Erythroblast (primary cell): ENCODE measurements at regions not wholly inside any gene's neighbourhood (a gene's known extent, or its start where the extent isn't known, plus 50 kb on each side); places are given as distances from the start of the nearest gene placed in this dataset.

ENCODE experiments used
- GATA1 ChIP-seq: IDR thresholded peaks from 2 replicates; pipeline ENCODE4 v1.6.1; 2011; ENCODE audit warnings: low read depth, mild to moderate bottlenecking, control low read depth, low read length, moderate library complexity
- POLR2A ChIP-seq: IDR thresholded peaks from 2 replicates; pipeline ENCODE4 v1.6.1; 2011; ENCODE audit warnings: mild to moderate bottlenecking, low read length

- TF ChIP-seq POLR2A (no peak), GATA1 (no peak)
Observed at GRCh38 chr2:183809404-183809803, 685.2 kb downstream of the NUP35 start.
